Ammon's horn (tissue), 1 donor: ENCODE measurements at regions not wholly inside any gene's neighbourhood (a gene's known extent, or its start where the extent isn't known, plus 50 kb on each side); places are given as distances from the start of the nearest gene placed in this dataset.

Source experiments
- DNase-seq: peaks from one replicate; pipeline ENCODE4 v3.0.0-alpha.2; 2016; ENCODE audit warnings: low spot score

DNA sequence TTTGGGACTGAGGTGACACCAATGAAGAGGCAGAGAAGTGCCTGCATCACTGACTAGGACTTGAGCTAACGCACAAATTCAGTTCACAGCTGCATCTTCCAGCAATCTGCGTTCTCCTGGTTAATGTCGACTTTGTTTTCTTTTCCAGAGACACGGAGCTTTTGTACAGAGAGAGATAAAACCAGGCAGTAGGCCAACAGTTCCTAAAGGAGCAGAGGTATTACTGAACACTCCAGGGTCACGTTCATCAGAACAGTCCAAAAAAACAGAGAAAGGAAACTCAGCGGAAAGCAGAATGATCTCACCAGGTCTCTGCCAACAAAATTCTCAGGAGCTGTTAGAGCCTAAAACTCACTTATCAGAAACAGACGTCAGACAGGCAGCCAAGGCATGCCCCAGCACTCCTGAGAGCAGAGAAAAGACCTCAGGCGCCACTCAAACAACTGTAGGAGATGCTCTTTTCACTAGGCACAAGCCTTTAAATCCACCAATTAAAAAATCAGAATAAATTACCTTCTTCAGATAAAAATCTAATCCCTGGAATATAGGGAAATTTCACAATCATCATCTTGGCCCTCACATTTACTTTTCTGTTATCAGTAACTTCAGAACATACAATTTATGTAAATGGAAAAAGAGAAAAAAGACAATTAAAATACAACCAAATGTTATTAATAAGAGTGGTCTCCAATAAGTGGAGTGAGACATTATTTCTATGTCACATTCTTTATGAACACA is 95.9 kb upstream of the SPTBN1 start:
- DNase-seq, result peak; percentile 53

- DNase-seq, result no peak
Measured at GRCh38 chr2:54364409-54364808, 91.7 kb upstream of the SPTBN1 start.

- DNase-seq, result no peak
Measured at GRCh38 chr2:54365661-54366060, 90.5 kb upstream of the SPTBN1 start.

GRCh38 chr2:54366487-54367280 is 89.4 kb upstream of the SPTBN1 start:
- DNase-seq, result no peak

DNA sequence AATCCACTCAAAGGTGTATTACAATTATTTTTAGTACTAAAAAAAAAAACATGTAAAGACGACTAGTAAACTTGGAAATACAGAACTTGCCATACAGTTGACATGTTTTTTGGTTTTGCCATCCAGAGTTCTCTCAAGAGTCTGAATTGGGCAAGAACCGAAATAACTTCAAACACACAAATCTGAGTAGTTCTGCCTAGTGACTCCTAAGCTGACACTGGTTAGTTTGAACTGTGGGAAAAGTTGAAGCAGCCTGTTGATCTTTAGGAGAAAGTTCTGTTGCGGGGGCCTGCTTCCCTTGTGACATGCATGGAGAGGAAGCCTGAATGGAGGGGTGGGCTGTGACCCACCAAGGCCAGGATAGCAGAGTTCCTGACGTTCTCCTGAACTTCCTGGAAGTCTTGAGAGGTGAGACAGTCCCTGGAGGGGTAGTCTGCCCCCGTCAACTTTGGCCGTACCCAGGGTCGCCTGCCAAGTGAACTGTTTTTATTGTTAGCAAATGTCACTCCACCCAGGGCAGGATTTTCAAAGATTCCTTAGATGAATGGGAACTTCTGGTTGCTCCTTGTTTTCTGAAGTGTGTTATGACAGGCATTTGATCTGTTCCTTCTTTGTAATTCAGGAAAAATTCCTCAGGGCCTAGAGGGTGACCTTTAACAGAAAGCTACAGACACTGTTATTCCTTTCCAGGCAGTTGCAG is 85.6 kb upstream of the SPTBN1 start:
- no peak for DNase-seq

- no peak for DNase-seq
Measured at GRCh38 chr2:54371460-54372065, 84.6 kb upstream of the SPTBN1 start.

DNA sequence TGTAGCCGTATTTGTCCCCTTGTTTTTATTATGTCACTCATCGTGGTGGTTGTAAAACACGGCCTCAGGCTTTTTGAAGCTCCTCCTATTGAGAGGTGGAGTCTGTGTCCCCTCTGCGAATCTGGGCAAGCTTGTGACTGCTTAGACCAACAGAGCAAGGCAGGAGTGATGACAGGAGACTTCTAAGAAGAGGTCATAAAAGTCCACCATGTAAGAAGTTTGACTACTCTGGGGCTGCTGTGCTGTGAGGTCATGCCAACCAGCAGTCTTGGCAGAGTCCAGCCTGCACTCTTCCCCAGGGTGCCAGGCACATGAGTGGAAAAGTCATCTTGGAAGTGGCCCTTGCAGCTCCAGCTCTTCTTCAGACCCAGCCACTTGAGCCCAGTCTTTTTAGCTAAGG is 83.8 kb upstream of the SPTBN1 start:
- no peak for DNase-seq

DNA sequence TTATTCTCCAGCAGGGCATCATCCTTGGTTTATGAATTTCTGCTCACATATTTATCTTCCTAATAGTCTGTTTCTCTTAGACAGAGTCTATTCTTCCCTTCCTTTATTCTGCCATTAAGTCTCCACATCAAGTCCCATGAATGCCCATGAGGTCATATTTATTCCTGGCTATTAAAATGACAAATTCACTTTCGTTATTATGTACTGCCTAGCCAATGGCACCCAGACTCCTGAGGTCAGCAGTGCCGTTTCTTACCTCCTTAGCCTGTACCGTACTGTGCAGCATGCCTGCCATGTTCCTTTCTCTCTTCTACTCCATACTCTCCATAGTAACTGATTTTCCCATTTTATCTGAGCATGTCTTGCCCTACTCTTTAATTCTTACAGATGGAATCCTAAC is 82.3 kb upstream of the SPTBN1 start:
- DNase-seq, result no peak

- no peak for DNase-seq
Measured at GRCh38 chr2:54374591-54375364, 81.3 kb upstream of the SPTBN1 start.

DNA sequence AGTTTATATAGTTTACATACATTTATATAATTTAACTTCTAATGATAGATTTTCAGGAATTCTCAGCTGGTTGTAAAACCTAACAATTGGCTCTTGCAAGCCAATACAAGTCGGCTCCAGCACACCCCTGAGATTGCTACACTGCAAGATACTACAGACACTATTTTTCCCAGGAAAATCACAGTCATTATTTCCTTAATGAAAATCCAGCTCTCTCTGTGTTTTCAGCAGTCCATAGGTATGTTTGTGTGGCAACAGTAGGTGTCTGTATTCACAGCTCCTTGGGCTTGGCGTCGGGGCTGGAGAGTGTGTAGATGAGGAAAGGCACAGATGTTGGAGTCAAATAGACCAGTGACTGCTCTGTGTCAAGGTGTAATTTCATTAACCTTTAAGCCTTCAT is 78.7 kb upstream of the SPTBN1 start:
- no peak for DNase-seq

- DNase-seq, result no peak
Measured at GRCh38 chr2:54377901-54378493, 78.1 kb upstream of the SPTBN1 start.

DNA sequence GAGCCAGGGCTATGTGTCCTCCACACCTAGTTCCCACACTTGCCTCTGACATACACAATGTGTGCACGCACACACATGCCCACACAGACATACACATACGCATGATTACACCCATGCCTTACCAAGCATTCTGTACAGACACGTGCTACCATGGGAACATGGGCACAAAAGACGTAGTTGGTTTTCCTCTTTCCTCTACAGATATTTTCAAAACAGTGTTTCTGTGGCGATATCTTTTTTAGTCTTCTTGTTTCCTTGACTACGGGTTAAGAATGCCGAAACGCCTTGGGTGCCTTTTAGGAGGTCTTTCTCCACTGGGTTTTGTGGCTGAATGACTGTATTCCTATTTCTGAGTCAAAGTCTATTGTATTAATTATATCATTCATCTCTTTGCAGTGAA is 75.5 kb upstream of the SPTBN1 start:
- no peak for DNase-seq

GRCh38 chr2:54381293-54381692 is 74.8 kb upstream of the SPTBN1 start:
- no peak for DNase-seq

DNA sequence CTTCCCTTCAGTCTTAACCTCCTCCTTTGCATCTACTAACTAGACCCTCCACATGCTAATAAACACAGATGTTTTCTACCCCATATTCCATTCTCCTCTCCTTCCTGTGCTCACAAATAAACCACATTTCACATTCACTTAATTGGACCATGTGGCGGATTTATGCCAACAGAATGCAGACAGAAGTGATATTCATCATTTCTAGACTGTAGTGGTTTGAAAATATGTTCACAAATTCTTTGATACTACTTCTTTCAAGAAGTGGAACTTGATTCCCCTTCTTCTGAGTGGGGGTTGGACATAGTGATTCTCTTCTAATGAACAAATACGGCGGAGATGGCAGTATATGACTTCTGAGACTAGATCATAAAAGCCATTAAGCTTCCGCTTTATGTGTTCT is 73.5 kb upstream of the SPTBN1 start:
- DNase-seq, result no peak

DNA sequence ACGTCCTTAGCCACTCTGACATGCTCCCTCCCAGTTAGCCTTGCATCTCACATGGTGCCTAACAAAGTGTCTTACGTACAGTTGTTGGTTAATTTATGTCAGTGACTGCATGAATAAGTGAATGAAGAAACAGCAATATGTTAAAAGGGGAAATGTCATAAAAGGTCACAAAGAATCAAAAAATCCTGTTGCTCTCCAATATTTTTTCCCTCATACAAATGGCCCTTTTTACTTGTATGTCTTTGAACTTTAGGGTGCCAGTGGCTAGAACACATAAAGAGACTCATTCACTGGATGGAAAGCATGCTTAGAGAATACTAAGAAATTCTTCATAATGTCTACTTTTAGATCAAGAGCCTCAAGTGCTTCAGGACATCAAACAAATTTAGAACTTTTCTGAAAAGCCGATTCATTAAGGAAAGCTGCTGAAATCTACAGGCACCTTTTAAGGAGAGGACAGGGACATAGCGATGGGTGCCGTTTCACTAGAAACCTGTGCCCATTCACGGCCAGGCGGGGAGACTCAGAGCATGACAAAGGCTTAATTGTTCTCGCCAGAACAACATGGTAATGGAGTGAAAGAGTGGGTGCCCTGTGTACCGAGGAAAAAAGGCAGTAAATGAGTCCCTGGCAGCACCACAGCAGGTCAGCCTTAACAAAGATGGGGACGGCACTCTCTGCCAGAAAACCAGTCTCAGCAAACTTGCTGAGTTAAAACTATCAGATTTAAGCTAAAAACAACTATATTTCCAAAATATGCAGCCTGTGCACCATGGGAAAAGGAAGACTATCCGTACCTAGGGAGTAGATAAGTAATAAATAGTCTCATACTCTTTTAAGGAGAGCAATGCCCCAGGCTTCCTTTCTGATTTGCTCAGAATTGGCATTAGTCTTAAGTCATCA is 71.6 kb upstream of the SPTBN1 start:
- DNase-seq, result peak; percentile 95

DNA sequence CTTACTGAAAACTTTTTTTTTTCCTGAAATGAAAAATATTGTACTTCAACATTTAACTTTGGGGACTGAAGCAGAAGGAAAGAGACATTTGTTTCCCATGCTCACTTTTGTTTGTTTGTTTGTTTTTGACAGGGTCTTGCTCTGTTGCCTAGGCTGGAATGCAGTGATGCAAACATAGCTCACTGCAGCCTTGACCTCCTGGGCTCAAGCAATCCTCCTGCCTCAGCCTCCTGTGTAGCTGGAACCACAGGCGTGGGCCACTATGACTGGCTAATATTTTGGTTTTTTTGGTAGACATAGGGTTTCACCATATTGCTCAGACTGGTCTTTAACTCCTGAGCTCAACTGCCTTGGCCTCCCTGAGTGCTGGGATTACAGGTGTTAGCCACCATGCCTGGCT is 70.9 kb upstream of the SPTBN1 start:
- DNase-seq, result no peak

- DNase-seq, result no peak
Measured at GRCh38 chr2:54386585-54386984, 69.5 kb upstream of the SPTBN1 start.

DNA sequence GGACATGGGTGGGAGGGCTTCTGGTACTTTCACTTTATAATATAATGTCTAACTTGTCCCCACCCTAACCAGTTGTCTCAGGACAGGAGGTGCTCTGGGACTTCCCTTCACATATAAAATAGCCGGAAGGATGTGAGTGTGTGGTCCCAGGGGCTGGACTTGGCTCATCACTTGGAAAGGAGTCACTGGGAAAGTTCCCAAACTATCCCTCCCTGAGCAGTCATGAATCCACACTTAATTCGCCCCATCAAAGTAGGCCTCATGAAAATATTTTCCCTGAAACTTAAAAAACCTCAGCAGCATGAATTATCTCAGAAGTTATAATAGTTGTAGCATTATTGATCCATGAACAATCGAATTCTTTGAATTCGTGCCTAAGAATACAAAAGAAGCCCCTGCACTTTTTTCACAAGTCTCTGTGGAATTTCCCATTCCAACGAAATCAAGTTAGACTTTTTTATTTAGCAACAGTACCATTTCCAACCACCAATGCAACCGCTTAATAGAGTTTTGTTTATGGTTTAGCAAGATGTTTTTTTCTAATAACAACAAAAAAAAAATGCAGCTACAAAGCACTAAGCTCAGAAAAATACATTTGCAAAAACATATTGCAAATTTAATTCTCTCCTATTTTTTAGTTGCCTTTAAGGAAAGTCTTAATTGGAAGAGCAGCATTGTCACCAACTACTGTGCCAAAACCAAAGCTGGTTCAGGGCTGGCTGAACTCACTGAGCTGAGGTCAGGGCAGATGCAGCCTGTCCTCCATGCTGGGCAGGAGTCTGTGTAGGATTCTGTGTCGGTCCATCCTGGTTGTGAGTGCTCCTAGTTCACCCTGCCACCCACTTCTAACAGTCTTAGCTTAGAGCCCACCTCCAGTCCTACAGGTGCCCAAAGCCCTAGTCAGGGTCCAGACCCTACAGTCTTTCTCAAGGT is 68.8 kb upstream of the SPTBN1 start:
- no peak for DNase-seq

GRCh38 chr2:54388076-54388475 is 68.1 kb upstream of the SPTBN1 start:
- no peak for DNase-seq
